ENCODE measurements at regions not wholly inside any gene's neighbourhood (a gene's known extent, or its start where the extent isn't known, plus 50 kb on each side); places are given as distances from the start of the nearest gene placed in this dataset.

- intact Hi-C loops (cut with DNase I, micrococcal nuclease) = no loop called here
- Histone ChIP-seq H3K27me3 (ENCODE audit: control insufficient read depth in 1 of 2, insufficient read depth in 2 of 2, low read length in 2 of 2) (no peaks in the 10 kb centered on the region), H3K9me3 (ENCODE audit: control insufficient read depth in 1 of 2, insufficient read depth in 1 of 2, low read length in 2 of 2) (no peaks in the 10 kb centered on the region), H3K36me3 (ENCODE audit: insufficient read depth, low read length) (no peaks in the 10 kb centered on the region), H3K4me3 (ENCODE audit: low read length) (no peak overlapping the region), H3K4me1 (ENCODE audit: insufficient read depth, low read length) (no peaks in the 10 kb centered on the region), H3K27ac (ENCODE audit: low read depth in 1 of 2, low read length in 2 of 2) (no peak overlapping the region)
- POLR2A ChIA-PET = no interaction called here
- DNase-seq = no peak
- ATAC-seq (ENCODE audit: poor library complexity) = no peak
- H3K27ac Mint-ChIP-seq = no peak overlapping the region
- no peaks in the 10 kb centered on the region for H3K27me3 Mint-ChIP-seq
- H3K9me3 Mint-ChIP-seq = peaks cover 3% of the 10 kb centered on the region
- H3K4me1 Mint-ChIP-seq (ENCODE audit: low read depth) = no peaks in the 10 kb centered on the region
- no peaks in the 10 kb centered on the region for H3K36me3 Mint-ChIP-seq (ENCODE audit: low read depth)
- CTCF ChIA-PET = no interaction called here
- TF ChIP-seq, protein P1, sequence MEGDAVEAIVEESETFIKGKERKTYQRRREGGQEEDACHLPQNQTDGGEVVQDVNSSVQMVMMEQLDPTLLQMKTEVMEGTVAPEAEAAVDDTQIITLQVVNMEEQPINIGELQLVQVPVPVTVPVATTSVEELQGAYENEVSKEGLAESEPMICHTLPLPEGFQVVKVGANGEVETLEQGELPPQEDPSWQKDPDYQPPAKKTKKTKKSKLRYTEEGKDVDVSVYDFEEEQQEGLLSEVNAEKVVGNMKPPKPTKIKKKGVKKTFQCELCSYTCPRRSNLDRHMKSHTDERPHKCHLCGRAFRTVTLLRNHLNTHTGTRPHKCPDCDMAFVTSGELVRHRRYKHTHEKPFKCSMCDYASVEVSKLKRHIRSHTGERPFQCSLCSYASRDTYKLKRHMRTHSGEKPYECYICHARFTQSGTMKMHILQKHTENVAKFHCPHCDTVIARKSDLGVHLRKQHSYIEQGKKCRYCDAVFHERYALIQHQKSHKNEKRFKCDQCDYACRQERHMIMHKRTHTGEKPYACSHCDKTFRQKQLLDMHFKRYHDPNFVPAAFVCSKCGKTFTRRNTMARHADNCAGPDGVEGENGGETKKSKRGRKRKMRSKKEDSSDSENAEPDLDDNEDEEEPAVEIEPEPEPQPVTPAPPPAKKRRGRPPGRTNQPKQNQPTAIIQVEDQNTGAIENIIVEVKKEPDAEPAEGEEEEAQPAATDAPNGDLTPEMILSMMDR (IDR thresholded peaks at IDR 0.05) = no peak
- no peak overlapping the region for H3K4me3 Mint-ChIP-seq
Observed at GRCh38 chr4:79476196-79476595, 68.2 kb upstream of the GK2 start.

- Mint-ChIP-seq H3K36me3 (ENCODE audit: low read depth) (no peaks in the 10 kb centered on the region), H3K27ac (no peak overlapping the region), H3K27me3 (no peaks in the 10 kb centered on the region), H3K4me3 (no peak overlapping the region), H3K4me1 (ENCODE audit: low read depth) (no peaks in the 10 kb centered on the region), H3K9me3 (no peaks in the 10 kb centered on the region)
- intact Hi-C loops (cut with DNase I, micrococcal nuclease) = no loop called here
- ChIA-PET POLR2A (no interaction called here), CTCF (no interaction called here)
- H3K36me3 ChIP-seq (ENCODE audit: insufficient read depth, low read length) = no peaks in the 10 kb centered on the region
- no peaks in the 10 kb centered on the region for H3K9me3 ChIP-seq (ENCODE audit: control insufficient read depth in 1 of 2, insufficient read depth in 1 of 2, low read length in 2 of 2)
- no peaks in the 10 kb centered on the region for H3K27me3 ChIP-seq (ENCODE audit: control insufficient read depth in 1 of 2, insufficient read depth in 2 of 2, low read length in 2 of 2)
- TF ChIP-seq, protein P1 (IDR thresholded peaks at IDR 0.05) = no peak
- H3K4me3 ChIP-seq (ENCODE audit: low read length) = no peak overlapping the region
- no peak overlapping the region for H3K27ac ChIP-seq (ENCODE audit: low read depth in 1 of 2, low read length in 2 of 2)
- DNase-seq (no peak), ATAC-seq (ENCODE audit: poor library complexity) (no peak)
- no peaks in the 10 kb centered on the region for H3K4me1 ChIP-seq (ENCODE audit: insufficient read depth, low read length)
Observed at GRCh38 chr4:79473439-79473724, 65.4 kb upstream of the GK2 start.

DNA sequence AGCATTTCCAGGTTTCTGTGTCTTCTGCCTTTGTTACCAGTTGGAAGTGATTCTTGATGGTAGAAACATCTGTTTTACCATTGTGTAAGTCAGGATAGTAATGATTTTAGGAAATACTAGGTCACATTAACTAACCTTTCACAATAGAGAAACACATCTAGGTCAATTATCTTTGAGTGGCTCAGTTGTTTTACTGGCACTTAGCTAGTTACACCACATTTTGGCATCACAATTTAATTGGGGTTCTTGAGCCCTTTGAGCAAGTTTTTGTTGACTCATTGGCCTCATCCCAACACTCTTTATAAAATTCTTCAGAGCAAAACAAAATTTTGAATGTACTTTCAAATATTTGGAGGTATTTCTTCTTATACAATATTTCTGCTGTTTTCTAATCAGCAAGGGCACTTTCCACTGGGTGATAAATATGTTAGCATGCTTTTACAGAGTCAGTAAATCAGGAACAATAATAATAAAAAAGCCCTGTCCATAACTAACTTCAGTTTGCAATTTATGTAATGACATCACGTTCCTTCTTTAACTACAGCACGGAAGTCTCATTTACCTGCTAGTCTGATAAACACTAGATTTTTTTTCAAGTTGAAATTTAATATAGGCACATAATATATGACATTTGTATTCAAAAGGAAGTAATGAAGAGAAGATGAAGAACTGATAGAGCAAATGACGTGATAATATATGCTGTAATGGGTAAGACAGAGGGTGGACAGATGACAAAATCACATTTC, 64.8 kb upstream of the GK2 start:
- no peaks in the 10 kb centered on the region for H3K9me3 ChIP-seq (ENCODE audit: control insufficient read depth in 1 of 2, insufficient read depth in 1 of 2, low read length in 2 of 2)
- ATAC-seq (ENCODE audit: poor library complexity) = no peak
- H3K27ac ChIP-seq (ENCODE audit: low read depth in 1 of 2, low read length in 2 of 2) = no peak overlapping the region
- Mint-ChIP-seq H3K9me3 (no peaks in the 10 kb centered on the region), H3K4me3 (no peak overlapping the region), H3K4me1 (ENCODE audit: low read depth) (no peaks in the 10 kb centered on the region), H3K27ac (no peak overlapping the region), H3K36me3 (ENCODE audit: low read depth) (no peaks in the 10 kb centered on the region), H3K27me3 (no peaks in the 10 kb centered on the region)
- POLR2A ChIA-PET = no interaction called here
- H3K4me1 ChIP-seq (ENCODE audit: insufficient read depth, low read length) = no peaks in the 10 kb centered on the region
- H3K36me3 ChIP-seq (ENCODE audit: insufficient read depth, low read length) = no peaks in the 10 kb centered on the region
- no peak for DNase-seq
- TF ChIP-seq, protein P1 (IDR thresholded peaks at IDR 0.05) = no peak
- CTCF ChIA-PET = no interaction called here
- intact Hi-C loops (cut with DNase I, micrococcal nuclease) = no loop called here
- no peaks in the 10 kb centered on the region for H3K27me3 ChIP-seq (ENCODE audit: control insufficient read depth in 1 of 2, insufficient read depth in 2 of 2, low read length in 2 of 2)
- H3K4me3 ChIP-seq (ENCODE audit: low read length) = no peak overlapping the region
